Muscle of arm (tissue), 1 donor: ENCODE measurements at regions not wholly inside any gene's neighbourhood (a gene's known extent, or its start where the extent isn't known, plus 50 kb on each side); places are given as distances from the start of the nearest gene placed in this dataset.
A peak's percentile ranks its signal among the peaks of the same experiment; 100 is the strongest.

Source experiments
- DNase-seq: peaks from one replicate; pipeline ENCODE4 v3.0.0-alpha.2; 2013

GRCh38 chr14:41404126-41404525, 202.6 kb upstream of the LRFN5 start:
- peak; percentile 9 for DNase-seq

GRCh38 chr14:41403360-41403759, 203.3 kb upstream of the LRFN5 start:
- no peak for DNase-seq

- DNase-seq = no peak
These were observed 208.8 kb upstream of the LRFN5 start for GRCh38 chr14:41397926-41398325.

- DNase-seq = no peak
These were observed 213.2 kb upstream of the LRFN5 start for GRCh38 chr14:41393512-41393911.

GRCh38 chr14:41392226-41392625, 214.4 kb upstream of the LRFN5 start:
- DNase-seq = no peak

- no peak for DNase-seq
These were observed 217.3 kb upstream of the LRFN5 start for GRCh38 chr14:41389355-41389754.

- no peak for DNase-seq
These were observed 220.9 kb upstream of the LRFN5 start for GRCh38 chr14:41385797-41386196.

- no peak for DNase-seq
These were observed 226.7 kb upstream of the LRFN5 start for GRCh38 chr14:41380017-41380416.

- DNase-seq = no peak
These were observed 228.2 kb upstream of the LRFN5 start for GRCh38 chr14:41378526-41378925.

GRCh38 chr14:41377932-41378331, 228.7 kb upstream of the LRFN5 start:
- no peak for DNase-seq

GRCh38 chr14:41374092-41374491, 232.6 kb upstream of the LRFN5 start:
- DNase-seq = no peak

- DNase-seq = no peak
These were observed 244.5 kb upstream of the LRFN5 start for GRCh38 chr14:41362139-41362538.

GRCh38 chr14:41360126-41360525, 246.6 kb upstream of the LRFN5 start:
- DNase-seq = no peak

- DNase-seq = peak; percentile 4
These were observed 250.8 kb upstream of the LRFN5 start for GRCh38 chr14:41355866-41356265.

- no peak for DNase-seq
These were observed 256.2 kb upstream of the LRFN5 start for GRCh38 chr14:41350476-41350875.

- DNase-seq = no peak
These were observed 257.3 kb upstream of the LRFN5 start for GRCh38 chr14:41349289-41349910.

GRCh38 chr14:41343857-41344256, 262.8 kb upstream of the LRFN5 start:
- DNase-seq = no peak

GRCh38 chr14:41313196-41313595, 293.5 kb upstream of the LRFN5 start:
- no peak for DNase-seq

GRCh38 chr14:41303506-41303905, 303.2 kb upstream of the LRFN5 start:
- DNase-seq = no peak

- no peak for DNase-seq
These were observed 303.9 kb upstream of the LRFN5 start for GRCh38 chr14:41302776-41303175.

- DNase-seq = no peak
These were observed 306.8 kb upstream of the LRFN5 start for GRCh38 chr14:41299924-41300323.

- DNase-seq = no peak
These were observed 308.4 kb upstream of the LRFN5 start for GRCh38 chr14:41298328-41298690.

GRCh38 chr14:41297576-41298327, 308.9 kb upstream of the LRFN5 start:
- no peak for DNase-seq

- no peak for DNase-seq
These were observed 310.9 kb upstream of the LRFN5 start for GRCh38 chr14:41295734-41296133.
